ENCODE measurements at regions not wholly inside any gene's neighbourhood (a gene's known extent, or its start where the extent isn't known, plus 50 kb on each side); places are given as distances from the start of the nearest gene placed in this dataset.

DNA sequence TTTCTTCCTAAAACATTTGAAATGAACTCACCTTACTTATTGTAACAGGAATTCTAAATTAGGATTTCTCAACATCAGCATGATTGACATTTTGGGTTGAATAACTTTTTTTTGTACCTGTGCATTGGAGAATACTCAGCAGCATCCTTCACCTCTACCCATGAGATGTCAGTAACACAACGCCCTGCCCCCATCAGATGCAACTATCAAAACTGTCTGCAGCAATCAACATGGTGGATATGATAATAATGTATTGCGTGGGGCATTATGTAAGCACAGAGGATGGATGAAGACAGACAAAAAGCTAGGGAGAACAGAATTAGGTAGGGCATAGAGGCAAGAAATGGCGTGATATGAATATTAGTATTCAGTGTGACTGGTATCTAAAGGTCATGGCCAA, 94.1 kb downstream of the PLK2 start:
- Mint-ChIP-seq H3K36me3 (no peaks in the 10 kb centered on the region), H3K9me3 (no peaks in the 10 kb centered on the region), H3K4me3 (no peak overlapping the region), H3K27me3 (no peaks in the 10 kb centered on the region), H3K4me1 (no peaks in the 10 kb centered on the region), H3K27ac (no peak overlapping the region)
- CTCF ChIA-PET = no interaction called here
- DNase-seq = no peak

DNA sequence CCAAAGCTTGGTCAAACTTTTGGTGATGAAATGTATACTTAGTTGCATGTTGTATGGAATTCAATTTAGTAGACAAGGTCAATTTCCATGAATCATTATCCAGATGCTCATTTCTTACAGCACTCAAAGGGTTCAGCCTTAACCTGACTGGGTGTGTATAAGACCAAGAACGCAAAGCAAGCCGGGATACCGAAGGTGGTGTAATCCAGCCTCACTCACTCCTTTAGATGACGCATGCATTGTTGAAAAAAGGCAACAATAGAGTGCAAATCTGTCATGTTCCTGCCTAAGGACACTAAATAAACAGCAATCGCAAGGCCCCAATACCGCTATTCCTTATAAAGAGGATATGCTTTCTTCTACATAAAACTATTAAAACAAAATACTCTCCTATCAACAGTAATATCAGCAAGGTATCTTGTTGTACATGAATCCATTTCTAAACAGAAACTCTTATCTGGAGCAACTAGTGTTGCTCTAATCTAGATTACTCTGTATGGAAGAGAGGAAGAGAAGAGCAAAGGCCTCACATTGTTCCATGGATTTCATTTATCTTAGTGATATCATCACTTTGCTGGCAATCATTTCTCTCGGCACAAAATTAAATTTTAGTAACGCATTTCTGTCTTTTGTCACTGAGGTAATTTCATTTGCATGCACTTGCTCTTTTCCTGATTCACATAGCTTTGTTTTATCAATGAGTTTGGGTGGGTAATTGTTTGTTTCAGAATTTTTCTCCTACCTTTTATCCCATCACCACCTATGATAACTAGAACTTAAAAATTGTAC, 96.2 kb downstream of the PLK2 start:
- no peak overlapping the region for H3K27ac Mint-ChIP-seq
- H3K9me3 Mint-ChIP-seq = no peaks in the 10 kb centered on the region
- H3K4me1 Mint-ChIP-seq = no peaks in the 10 kb centered on the region
- no peaks in the 10 kb centered on the region for H3K27me3 Mint-ChIP-seq
- DNase-seq = no peak
- H3K36me3 Mint-ChIP-seq = no peaks in the 10 kb centered on the region
- CTCF ChIA-PET = no interaction called here
- H3K4me3 Mint-ChIP-seq = no peak overlapping the region

DNA sequence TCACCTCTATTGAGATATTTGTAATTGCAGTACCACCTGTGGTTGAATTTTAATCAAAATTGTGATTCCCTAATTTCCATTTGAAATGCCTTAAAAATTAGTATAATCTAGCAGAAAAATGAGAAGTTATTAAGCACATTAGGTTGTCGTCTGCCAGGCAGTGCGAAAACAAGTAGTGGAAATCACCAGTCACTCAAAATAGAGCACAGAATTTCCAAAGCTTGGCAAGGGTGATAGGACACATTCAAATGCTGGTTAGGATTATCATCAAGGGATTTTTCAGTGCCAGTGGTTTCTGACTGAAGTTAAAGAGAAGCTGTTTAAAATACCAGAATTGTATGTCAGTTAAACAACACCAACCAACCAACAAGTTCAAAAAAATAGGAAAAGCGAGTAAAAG, 97.8 kb downstream of the PLK2 start:
- no peaks in the 10 kb centered on the region for H3K36me3 Mint-ChIP-seq
- no peak overlapping the region for H3K27ac Mint-ChIP-seq
- no peaks in the 10 kb centered on the region for H3K9me3 Mint-ChIP-seq
- DNase-seq = no peak
- no peaks in the 10 kb centered on the region for H3K4me1 Mint-ChIP-seq
- CTCF ChIA-PET = no interaction called here
- H3K4me3 Mint-ChIP-seq = no peak overlapping the region
- no peaks in the 10 kb centered on the region for H3K27me3 Mint-ChIP-seq

DNA sequence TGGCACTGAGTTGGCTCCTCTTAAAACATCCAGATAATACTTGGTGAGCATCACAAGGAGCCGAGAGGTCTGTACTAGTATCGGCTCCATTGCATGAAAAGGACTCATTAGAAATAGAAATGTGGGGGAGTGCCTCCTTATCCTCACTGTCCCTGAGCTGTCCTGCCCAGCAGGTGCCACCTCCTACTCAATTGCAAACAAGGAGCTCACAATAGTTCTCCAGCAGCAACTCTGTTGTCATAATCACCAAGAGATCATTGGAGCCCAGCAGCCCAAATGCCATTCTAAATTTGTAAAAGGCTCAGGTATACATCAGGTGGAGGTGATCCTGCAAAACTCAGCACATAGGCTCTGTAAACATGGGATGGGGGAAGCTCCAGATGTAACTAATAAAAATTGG, 99.1 kb downstream of the PLK2 start:
- Mint-ChIP-seq H3K36me3 (no peaks in the 10 kb centered on the region), H3K27me3 (no peaks in the 10 kb centered on the region), H3K27ac (no peak overlapping the region), H3K4me1 (no peaks in the 10 kb centered on the region), H3K9me3 (no peaks in the 10 kb centered on the region), H3K4me3 (no peak overlapping the region)
- DNase-seq = no peak
- CTCF ChIA-PET = no interaction called here

DNA sequence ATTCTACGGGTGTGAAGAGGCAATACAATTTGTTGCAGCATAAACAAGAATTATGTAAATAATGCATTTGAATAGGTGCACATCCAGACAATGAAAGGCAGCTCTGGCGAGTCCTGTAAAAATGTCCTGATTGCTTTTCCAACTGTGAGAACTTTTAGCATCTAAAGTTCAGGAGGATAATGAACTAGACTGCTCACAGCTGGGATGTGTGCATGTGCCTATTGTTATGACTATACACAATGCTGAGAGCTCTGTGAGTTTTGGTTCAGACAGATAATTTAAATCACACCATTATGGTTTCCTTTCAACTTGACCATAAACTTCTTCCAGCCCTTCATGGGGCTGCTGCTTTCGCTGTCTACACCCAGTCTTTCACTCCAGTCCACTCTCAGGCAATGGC, 99.9 kb downstream of the PLK2 start:
- Mint-ChIP-seq H3K27me3 (no peaks in the 10 kb centered on the region), H3K4me1 (no peaks in the 10 kb centered on the region), H3K4me3 (no peak overlapping the region), H3K27ac (no peak overlapping the region), H3K9me3 (no peaks in the 10 kb centered on the region), H3K36me3 (no peaks in the 10 kb centered on the region)
- DNase-seq = no peak
- CTCF ChIA-PET = no interaction called here

DNA sequence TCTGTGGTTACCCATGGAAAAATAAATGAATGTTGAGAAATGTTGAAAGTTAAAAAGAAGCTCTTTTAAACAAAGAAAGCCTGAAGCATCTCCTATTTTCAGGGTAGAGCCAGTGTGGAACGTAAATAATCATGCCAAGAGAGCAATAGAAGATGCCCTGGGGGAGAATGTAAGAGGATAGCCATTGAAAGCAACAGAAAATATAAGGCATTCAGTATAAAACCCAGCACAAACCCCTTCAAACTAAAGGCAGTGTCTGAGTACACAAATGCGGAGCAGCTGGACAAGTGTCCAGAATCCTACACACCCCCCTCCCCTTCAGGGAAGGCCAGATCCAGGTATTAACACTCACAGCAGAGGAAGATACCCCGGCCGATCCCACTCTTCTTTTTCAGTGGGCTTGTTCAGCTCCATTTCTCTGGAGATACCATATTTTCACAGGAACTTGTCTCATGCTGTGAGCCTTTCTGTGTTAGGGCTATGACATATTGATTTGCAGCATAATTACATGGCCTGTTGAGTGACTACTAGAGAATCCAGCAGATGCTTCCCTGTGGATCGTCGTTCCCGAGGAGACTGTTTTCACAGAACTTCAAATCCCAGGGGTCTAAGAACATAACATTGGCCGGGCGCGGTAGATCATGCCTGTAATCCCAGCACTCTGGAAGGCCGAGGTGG, 101.2 kb downstream of the PLK2 start:
- CTCF ChIA-PET = no interaction called here
- no peak for DNase-seq
- no peak overlapping the region for H3K4me3 Mint-ChIP-seq
- H3K27me3 Mint-ChIP-seq = no peaks in the 10 kb centered on the region
- H3K9me3 Mint-ChIP-seq = no peaks in the 10 kb centered on the region
- H3K36me3 Mint-ChIP-seq = no peaks in the 10 kb centered on the region
- H3K27ac Mint-ChIP-seq = no peak overlapping the region
- no peaks in the 10 kb centered on the region for H3K4me1 Mint-ChIP-seq

DNA sequence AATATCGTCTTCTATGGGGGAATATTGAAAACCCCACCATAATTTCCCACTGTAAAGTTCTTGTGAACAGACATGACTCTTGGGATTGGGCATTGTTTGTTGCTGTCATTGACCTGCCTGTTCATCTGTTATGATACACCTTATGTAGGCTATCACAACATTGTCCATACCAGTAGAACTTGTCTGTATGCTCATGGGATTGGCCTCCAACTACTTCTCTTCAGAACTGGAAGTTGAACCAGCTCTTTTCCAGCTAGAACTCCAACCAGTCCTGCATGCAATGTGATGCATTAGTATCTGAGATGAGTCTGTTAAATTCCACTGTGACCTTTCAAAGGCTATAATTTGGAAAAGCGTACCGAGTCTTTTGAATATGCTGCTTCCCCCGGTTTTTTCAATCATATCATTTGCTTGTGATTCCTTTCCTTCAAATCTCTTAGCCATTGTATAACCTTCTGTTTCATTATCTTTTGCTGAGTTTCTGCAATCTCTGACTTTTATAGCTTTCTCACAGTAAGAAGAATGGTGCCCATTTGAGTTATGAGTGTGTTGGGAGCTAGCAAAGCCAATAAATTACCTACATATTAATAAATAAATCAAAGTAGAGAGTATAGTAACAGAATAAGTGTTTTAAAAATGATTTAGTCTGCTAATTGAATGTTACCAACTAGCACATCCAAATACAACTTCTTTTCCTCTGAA, 101.9 kb downstream of the PLK2 start:
- H3K4me1 Mint-ChIP-seq = no peaks in the 10 kb centered on the region
- CTCF ChIA-PET = no interaction called here
- H3K9me3 Mint-ChIP-seq = no peaks in the 10 kb centered on the region
- no peaks in the 10 kb centered on the region for H3K27me3 Mint-ChIP-seq
- no peak overlapping the region for H3K27ac Mint-ChIP-seq
- H3K36me3 Mint-ChIP-seq = no peaks in the 10 kb centered on the region
- no peak for DNase-seq
- H3K4me3 Mint-ChIP-seq = no peak overlapping the region

DNA sequence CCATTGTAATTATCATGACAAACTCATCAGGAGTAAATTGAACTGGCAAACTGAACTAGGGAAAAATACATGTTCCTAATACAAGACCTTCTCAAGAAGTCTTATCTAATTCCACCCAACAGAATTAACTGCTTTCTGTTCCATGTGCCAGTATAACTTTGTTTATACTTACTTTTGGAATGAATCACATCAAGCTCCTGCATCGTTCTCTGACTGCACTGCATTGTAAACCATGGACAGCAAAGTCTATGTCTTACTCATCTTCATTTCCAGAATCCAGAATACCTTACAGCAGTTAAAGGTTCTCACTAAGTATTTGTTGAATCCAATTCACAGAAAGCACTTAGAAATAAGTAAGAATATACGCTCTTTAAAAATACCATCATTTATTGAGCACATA, 102.8 kb downstream of the PLK2 start:
- no peaks in the 10 kb centered on the region for H3K27me3 Mint-ChIP-seq
- CTCF ChIA-PET = no interaction called here
- no peak overlapping the region for H3K27ac Mint-ChIP-seq
- H3K4me1 Mint-ChIP-seq = no peaks in the 10 kb centered on the region
- H3K4me3 Mint-ChIP-seq = no peak overlapping the region
- H3K9me3 Mint-ChIP-seq = no peaks in the 10 kb centered on the region
- H3K36me3 Mint-ChIP-seq = no peaks in the 10 kb centered on the region
- DNase-seq = no peak

DNA sequence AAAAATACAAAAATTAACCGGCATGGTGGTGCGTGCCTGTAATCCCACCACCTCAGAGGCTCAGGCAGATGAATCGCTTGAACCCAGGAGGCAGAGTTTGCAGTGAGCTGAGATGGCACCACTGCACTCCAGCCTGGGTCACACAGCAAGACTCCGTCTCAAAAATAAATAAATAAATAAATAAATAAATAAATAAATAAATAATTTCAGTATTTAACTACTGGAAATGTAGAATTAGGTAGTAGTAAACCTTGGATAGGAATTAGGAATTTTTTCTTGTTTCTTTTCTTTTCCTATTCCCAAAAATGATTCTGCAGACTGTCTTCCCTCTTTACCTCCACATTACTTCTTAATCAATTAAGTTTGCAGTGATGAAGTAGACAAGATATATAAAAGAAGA, 103.2 kb downstream of the PLK2 start:
- no peak overlapping the region for H3K27ac Mint-ChIP-seq
- CTCF ChIA-PET = no interaction called here
- no peaks in the 10 kb centered on the region for H3K27me3 Mint-ChIP-seq

DNA sequence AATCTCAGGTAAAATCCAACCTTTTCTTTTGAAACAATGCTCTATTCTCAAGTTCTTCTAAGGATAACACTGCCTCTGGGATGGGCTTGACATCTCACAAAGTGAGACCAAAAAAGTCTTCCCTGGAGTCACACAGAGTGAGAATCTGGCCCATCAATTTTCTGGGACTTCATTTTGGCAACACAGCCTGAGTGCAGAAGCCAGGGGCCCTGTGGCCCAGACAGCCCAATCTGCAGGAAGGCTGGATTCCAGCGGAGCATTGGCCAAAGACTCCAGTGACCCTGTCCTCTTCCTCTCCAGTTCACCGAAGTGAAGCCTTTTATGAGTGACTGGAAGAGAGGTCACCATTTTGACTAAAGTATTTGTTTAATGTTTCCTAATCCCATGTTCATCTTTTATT, 105.1 kb downstream of the PLK2 start:
- Mint-ChIP-seq H3K27me3 (no peaks in the 10 kb centered on the region), H3K9me3 (no peaks in the 10 kb centered on the region), H3K4me3 (no peak overlapping the region), H3K27ac (no peak overlapping the region), H3K4me1 (no peaks in the 10 kb centered on the region), H3K36me3 (no peaks in the 10 kb centered on the region)
- CTCF ChIA-PET = no interaction called here
- no peak for DNase-seq

More for the DNA sequence above, 103.2 kb downstream of the PLK2 start:
- DNase-seq = no peak
- no peak overlapping the region for H3K4me3 Mint-ChIP-seq
- no peaks in the 10 kb centered on the region for H3K4me1 Mint-ChIP-seq
- no peaks in the 10 kb centered on the region for H3K36me3 Mint-ChIP-seq
- H3K9me3 Mint-ChIP-seq = no peaks in the 10 kb centered on the region

DNA sequence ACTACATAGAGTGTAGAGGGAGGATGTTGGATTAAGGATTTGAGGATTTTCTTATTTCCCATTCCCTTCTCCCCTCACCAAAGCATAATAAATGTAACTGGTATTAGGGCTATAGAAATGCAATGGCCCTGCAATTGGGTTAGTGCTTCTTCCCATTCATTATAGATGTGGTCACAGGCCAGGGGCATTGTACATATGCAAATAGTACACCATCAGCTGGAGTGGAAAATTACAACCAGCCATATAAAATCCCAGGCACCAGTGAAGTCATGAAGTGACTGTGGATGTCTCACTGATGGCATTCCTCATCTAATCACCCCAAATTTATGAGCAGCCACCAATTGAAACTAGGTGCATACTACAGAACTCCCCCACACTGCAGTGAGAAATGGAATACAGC, 105.9 kb downstream of the PLK2 start:
- Mint-ChIP-seq H3K9me3 (no peaks in the 10 kb centered on the region), H3K36me3 (no peaks in the 10 kb centered on the region), H3K4me1 (no peaks in the 10 kb centered on the region), H3K27me3 (no peaks in the 10 kb centered on the region), H3K27ac (no peak overlapping the region), H3K4me3 (no peak overlapping the region)
- CTCF ChIA-PET = no interaction called here
- DNase-seq = no peak

DNA sequence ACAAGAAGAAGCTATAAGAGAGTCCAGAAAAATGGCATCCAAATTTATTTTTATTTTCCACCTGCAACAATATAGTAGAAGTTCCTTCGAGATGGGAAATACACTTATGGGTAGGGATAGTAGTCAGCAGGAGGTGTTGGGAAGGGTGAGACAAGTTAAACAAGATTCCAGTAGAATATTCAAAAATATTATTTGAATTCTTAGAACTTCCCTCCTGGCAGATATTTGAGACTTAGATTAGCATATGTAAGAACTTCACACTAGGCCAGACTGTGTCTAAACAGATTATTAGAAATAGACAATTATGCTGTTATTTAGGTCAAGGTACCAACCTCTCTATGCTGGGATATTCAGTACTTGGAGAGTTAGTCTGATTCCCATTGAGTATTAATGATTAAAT, 108.7 kb downstream of the PLK2 start:
- Mint-ChIP-seq H3K27ac (no peak overlapping the region), H3K4me3 (no peak overlapping the region), H3K4me1 (no peaks in the 10 kb centered on the region), H3K9me3 (no peaks in the 10 kb centered on the region), H3K27me3 (no peaks in the 10 kb centered on the region), H3K36me3 (no peaks in the 10 kb centered on the region)
- DNase-seq = no peak
- CTCF ChIA-PET = no interaction called here

DNA sequence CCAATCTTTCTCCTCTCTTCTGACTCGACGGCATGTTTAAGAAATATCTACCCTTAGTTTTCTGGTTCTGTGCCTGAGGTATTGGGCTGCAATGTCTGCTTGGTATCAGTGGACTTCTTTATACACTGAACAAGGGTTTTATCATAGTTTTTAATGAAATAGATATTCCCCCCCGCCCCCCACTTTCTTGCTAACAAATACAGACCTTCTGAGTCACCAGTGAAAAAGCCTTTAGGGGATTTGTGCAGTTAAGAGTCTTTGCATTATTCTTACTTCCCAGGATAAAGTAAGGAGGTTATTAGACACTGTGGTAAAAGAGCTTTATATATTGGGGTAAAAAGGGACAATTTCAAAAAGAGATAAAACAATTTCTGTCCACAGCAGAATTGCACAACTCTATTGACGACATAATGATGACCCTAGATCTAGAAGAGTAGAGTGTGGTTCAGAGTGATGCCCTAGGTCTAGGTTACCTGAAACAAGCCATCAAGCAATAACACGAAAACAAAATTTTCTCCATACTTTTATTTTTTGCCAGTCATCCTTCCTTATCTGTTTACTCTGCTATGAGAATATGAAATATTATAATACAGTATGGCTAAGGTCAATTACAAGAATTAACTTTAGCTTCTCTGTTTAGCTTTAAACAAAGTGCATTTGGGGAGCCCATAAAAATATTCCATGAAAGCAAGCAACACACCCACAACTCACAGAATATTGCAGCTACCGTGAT, 110.7 kb downstream of the PLK2 start:
- CTCF ChIA-PET = no interaction called here
- Mint-ChIP-seq H3K4me1 (no peaks in the 10 kb centered on the region), H3K27me3 (no peaks in the 10 kb centered on the region), H3K27ac (no peak overlapping the region), H3K36me3 (no peaks in the 10 kb centered on the region), H3K9me3 (no peaks in the 10 kb centered on the region), H3K4me3 (no peak overlapping the region)
- DNase-seq = no peak

DNA sequence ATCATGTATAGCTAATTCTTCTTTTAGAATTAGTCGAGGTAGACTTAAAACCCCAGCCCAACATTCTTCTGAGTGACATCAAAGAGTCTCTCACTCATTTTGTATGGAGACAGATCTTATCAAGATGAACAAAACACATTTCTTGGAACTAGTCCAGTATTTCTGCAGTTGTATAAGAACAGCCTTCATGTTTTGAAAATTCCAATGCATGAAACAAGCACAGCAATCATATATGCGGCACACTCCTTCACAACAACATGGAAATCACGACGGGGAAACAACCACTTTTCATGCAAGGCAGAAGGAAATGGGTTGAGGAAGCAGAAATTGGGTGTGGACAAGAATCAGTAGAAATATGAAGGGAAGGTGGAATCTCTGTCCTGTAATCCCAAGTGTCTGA, 113.8 kb downstream of the PLK2 start:
- H3K9me3 Mint-ChIP-seq = no peaks in the 10 kb centered on the region
- DNase-seq = no peak
- CTCF ChIA-PET = no interaction called here
- H3K4me1 Mint-ChIP-seq = no peaks in the 10 kb centered on the region
- H3K27ac Mint-ChIP-seq = no peak overlapping the region
- H3K4me3 Mint-ChIP-seq = no peak overlapping the region
- no peaks in the 10 kb centered on the region for H3K36me3 Mint-ChIP-seq
- no peaks in the 10 kb centered on the region for H3K27me3 Mint-ChIP-seq

DNA sequence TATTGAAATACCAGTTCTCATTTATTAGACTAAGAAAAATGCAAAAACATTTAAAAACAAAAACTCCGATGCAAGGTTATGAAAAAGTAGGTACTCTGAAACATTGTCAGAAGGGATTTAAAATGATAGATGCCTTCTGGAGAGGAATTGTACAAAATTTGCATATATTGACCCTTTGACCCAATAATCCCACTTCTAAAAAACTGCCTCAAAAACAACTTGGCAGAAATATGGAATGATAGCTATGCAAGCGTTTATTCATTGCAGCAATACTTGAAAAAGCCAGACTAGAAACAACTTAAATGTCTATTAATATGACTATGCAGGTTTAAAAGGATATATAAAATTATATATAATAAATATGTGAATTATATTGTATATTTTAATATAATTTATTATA, 118.4 kb downstream of the PLK2 start:
- Mint-ChIP-seq H3K36me3 (no peaks in the 10 kb centered on the region), H3K27ac (no peak overlapping the region), H3K9me3 (no peaks in the 10 kb centered on the region), H3K27me3 (no peaks in the 10 kb centered on the region), H3K4me1 (no peaks in the 10 kb centered on the region), H3K4me3 (no peak overlapping the region)
- no peak for DNase-seq
- CTCF ChIA-PET = no interaction called here

Data from activated naive CD4-positive, alpha-beta T cell treated with anti-CD3 and anti-CD28 coated beads, Interleukin-2, amount 10 ng/mL, durations not matched to agents 7 days and 5 days (primary cell).